ENCODE measurements at regions not wholly inside any gene's neighbourhood (a gene's known extent, or its start where the extent isn't known, plus 50 kb on each side); places are given as distances from the start of the nearest gene placed in this dataset.

DNA sequence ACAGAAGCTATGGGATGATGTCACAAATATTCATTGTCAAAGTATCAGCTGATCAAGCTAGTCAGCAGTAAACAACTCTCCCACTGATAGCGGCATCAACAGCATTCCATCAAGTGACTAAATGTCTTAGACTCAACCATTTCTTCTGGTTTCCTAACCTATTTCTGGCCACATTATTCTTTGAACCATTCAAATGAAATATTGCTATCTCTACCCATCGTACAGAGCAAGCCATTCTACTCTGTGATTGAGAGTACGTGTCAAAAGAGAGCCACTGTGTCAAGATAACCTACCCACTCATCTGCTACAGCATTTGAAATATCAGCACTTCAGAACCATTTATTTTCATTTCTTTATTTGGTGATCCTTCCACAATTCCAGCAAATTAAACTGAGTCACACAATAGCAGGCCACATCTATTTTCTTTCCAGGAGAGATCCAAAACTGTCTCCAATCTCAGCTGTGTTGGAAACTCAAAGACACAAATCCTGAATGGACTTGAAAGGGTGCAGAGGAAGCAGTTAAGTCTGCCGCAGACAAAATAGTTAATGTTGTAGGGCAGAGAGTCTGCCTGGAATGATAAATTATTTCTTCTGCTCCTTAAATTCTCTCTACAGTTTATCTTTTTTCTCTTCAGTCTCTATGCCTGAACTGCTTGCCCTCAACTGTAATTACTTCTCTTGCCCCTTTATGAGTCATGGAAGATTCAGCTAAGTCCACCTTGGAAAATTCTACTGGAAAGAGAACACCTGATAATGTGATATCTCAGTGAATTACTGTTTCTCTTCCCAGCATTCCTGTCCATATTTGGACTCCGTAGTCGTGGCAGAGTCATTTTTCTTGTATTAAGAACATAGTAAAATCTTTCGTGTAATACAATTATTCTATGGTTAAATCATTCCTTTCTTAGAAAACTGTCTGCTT lies 364.8 kb downstream of the PDGFC start:
- no peak for DNase-seq (ENCODE audit: low read depth, low spot score)
- ChIA-PET POLR2A (no interaction called here), CTCF (interaction anchor here (1.3 kb wide), 1 partner anchor 132 kb away, joined by 3 read pairs; no protein-coding TSS in a partner anchor)
- H3K4me3 ChIP-seq (ENCODE audit: low read depth, low read length) = no peak overlapping the region
- TF ChIP-seq, protein P1, sequence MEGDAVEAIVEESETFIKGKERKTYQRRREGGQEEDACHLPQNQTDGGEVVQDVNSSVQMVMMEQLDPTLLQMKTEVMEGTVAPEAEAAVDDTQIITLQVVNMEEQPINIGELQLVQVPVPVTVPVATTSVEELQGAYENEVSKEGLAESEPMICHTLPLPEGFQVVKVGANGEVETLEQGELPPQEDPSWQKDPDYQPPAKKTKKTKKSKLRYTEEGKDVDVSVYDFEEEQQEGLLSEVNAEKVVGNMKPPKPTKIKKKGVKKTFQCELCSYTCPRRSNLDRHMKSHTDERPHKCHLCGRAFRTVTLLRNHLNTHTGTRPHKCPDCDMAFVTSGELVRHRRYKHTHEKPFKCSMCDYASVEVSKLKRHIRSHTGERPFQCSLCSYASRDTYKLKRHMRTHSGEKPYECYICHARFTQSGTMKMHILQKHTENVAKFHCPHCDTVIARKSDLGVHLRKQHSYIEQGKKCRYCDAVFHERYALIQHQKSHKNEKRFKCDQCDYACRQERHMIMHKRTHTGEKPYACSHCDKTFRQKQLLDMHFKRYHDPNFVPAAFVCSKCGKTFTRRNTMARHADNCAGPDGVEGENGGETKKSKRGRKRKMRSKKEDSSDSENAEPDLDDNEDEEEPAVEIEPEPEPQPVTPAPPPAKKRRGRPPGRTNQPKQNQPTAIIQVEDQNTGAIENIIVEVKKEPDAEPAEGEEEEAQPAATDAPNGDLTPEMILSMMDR (IDR thresholded peaks at IDR 0.05; ENCODE audit: insufficient read depth, low read length, missing control alignments) = no peak

DNA sequence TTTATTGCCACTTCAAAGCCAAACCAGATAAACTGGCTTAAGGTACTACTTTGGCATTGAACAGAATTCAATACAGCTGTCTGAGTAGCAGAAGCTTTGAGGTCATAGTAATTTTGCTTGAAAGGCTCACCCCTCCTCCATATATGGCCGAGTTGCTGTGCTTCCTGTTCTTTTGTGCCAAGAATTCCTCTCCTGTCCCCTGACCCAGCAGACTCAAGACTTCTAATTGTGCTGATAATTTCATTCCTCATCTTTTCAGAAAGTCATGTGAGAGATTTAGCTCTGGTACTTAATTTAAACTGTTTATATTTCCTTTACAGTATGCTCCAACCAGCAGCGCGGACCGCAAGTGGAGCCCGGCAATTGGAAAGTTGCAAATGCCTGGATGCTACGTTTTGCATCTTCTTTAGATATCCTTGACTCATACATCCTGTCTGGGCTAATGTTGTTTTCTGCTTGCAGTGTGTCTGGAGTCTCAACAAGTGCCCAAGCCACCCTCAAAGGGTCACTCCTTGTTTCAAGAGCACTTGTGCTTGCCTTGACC lies 373.4 kb downstream of the PDGFC start:
- no peak for DNase-seq (ENCODE audit: low read depth, low spot score)
- TF ChIP-seq, protein P1 (IDR thresholded peaks at IDR 0.05; ENCODE audit: insufficient read depth, low read length, missing control alignments) = no peak
- no peak overlapping the region for H3K4me3 ChIP-seq (ENCODE audit: low read depth, low read length)
- POLR2A ChIA-PET = no interaction called here
- CTCF ChIA-PET = interaction anchor here (0.6 to 2.1 kb wide), 3 partner anchors 10 to 370 kb away, joined by 3 to 8 read pairs (median 3); no protein-coding TSS in a partner anchor

DNA sequence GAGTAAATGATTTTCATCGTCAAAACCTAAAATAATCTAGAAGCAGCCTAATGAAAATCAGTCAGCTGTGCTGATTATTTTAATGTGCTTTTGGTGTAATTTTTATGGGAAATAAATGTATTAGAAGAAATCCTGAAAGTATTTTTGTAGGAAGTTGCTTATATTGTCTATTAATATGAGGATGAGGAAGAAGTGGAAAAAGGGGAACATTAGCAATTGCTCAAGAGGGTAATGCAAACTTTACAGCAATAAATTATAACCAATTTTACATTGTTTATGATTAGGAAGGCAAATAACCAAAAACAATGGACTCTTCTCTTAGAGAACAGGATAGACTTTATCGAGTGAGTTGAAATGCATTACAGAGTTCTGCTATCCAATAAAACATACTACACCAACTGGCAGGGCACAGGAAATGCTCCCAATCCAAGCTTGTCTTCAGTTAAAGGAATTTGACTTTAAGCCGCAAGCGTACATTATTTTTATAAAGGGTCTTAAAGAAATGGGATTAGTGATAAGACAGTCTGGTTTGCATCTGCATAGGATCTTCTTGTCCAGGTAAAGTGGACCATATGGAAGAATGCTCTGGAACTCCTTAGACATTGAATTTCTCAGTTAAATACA lies 374.8 kb downstream of the PDGFC start:
- POLR2A ChIA-PET = no interaction called here
- CTCF ChIA-PET = interaction anchor here (0.9 to 2.1 kb wide), 4 partner anchors 9 to 384 kb away, joined by 3 to 8 read pairs (median 3); no protein-coding TSS in a partner anchor
- DNase-seq (ENCODE audit: low read depth, low spot score) = no peak
- no peak overlapping the region for H3K4me3 ChIP-seq (ENCODE audit: low read depth, low read length)
- TF ChIP-seq, protein P1 (IDR thresholded peaks at IDR 0.05; ENCODE audit: insufficient read depth, low read length, missing control alignments) = no peak

DNA sequence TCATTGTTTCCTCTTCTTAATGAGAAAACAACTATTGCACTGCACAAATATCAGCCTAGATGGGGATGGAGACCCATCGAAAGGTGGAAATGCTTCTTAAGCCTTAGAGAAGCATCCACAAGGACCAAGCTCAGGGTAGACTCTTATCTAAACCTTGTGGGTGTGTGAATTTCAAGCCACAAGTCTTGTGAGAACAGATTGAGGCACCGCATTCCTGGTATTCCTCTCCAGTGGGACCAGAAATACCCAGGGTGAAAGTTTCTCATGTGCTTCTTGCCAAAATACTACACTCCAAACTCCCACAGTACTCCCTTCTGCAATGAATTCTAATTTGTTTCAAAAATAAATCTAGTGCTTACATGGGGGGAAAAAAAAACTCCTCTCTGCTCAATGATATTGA lies 375.6 kb downstream of the PDGFC start:
- TF ChIP-seq, protein P1 (IDR thresholded peaks at IDR 0.05; ENCODE audit: insufficient read depth, low read length, missing control alignments) = no peak
- H3K4me3 ChIP-seq (ENCODE audit: low read depth, low read length) = no peak overlapping the region
- CTCF ChIA-PET = interaction anchor here (1.2 to 1.5 kb wide), 3 partner anchors 21 to 450 kb away, joined by 3 read pairs; no protein-coding TSS in a partner anchor
- POLR2A ChIA-PET = no interaction called here
- no peak for DNase-seq (ENCODE audit: low read depth, low spot score)

DNA sequence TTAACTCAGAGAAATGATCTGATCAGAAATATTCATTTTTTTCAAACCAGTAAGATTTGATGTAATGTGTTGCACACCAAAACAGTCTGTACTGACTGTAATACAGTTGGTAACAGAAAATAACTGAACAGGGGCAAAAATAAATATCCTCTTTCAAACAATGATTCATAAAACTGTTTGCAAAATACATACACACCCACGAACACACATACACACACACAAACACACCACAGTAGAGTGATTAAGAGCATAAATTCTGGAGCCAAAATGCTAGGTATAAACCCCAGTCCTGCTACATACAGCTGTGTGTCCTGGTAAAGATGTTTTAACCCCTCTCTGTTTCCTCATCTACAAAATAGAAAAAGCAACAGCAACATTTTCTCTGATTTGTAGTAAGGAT lies 376.6 kb downstream of the PDGFC start:
- ChIA-PET POLR2A (no interaction called here), CTCF (interaction anchor here (0.8 to 1.3 kb wide), 3 partner anchors 22 to 450 kb away, joined by 3 read pairs; no protein-coding TSS in a partner anchor)
- DNase-seq (ENCODE audit: low read depth, low spot score) = no peak
- H3K4me3 ChIP-seq (ENCODE audit: low read depth, low read length) = no peak overlapping the region
- TF ChIP-seq, protein P1 (IDR thresholded peaks at IDR 0.05; ENCODE audit: insufficient read depth, low read length, missing control alignments) = no peak

DNA sequence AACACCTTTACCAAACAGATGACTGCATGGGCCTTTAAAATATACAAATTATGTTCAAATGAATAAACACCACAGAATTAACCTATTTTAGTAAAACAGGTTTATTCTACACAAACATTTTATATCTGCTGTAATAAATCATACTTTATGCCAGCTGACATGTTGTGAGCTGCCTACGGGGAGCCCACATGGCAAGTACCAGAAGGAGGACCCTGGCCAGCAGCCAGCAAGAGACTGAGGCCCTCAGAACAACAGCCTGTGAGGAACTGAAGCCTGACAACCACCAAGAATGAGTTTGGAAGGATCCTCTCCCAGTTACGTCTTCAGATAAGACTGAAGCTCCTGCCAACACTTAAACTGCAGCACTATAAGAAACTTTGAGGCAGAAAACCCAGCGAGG lies 377.0 kb downstream of the PDGFC start:
- ChIA-PET POLR2A (no interaction called here), CTCF (interaction anchor here (0.8 to 1.2 kb wide), 3 partner anchors 374 to 451 kb away, joined by 3 read pairs; no protein-coding TSS in a partner anchor)
- TF ChIP-seq, protein P1 (IDR thresholded peaks at IDR 0.05; ENCODE audit: insufficient read depth, low read length, missing control alignments) = no peak
- no peak overlapping the region for H3K4me3 ChIP-seq (ENCODE audit: low read depth, low read length)
- no peak for DNase-seq (ENCODE audit: low read depth, low spot score)

Measured in AG04449 (cell line).